ENCODE measurements at regions not wholly inside any gene's neighbourhood (a gene's known extent, or its start where the extent isn't known, plus 50 kb on each side); places are given as distances from the start of the nearest gene placed in this dataset.

DNA sequence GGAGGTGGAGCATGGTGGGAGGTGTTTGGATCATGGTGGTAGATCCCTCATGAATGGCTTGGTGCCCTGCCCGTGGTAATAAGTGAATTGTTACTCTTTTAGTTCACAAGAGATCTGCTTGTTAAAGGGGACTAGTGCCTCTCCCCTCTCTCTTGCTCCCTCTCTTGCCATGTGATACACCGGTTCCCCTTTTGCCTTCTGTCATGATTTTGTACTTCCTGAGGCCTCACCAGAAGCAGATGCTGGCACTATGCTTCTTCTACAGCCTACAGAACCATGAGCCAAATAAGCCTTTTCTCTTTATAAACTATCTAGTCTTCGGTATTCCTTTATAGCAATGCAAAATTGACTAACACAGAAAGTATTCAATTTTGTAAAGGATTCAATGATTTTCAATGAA, 817.1 kb downstream of the TLR4 start:
- CTCF ChIA-PET = no interaction called here
- no peak for FAIRE-seq
- 28% methylated on average over 3 of the region's 3 CpGs for WGBS (ENCODE audit: missing lambda C conversion rate)
- Histone ChIP-seq H3K4me2 (no peak overlapping the region), H3K4me1 (no peaks in the 10 kb centered on the region), H3K4me3 (no peak overlapping the region), H3K9me3 (no peaks in the 10 kb centered on the region), H3K27ac (no peak overlapping the region)
- ATAC-seq = no peak
- TF ChIP-seq, protein P1, sequence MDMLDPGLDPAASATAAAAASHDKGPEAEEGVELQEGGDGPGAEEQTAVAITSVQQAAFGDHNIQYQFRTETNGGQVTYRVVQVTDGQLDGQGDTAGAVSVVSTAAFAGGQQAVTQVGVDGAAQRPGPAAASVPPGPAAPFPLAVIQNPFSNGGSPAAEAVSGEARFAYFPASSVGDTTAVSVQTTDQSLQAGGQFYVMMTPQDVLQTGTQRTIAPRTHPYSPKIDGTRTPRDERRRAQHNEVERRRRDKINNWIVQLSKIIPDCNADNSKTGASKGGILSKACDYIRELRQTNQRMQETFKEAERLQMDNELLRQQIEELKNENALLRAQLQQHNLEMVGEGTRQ (IDR thresholded peaks at IDR 0.05) = no peak
- TF ChIP-seq, protein P2, sequence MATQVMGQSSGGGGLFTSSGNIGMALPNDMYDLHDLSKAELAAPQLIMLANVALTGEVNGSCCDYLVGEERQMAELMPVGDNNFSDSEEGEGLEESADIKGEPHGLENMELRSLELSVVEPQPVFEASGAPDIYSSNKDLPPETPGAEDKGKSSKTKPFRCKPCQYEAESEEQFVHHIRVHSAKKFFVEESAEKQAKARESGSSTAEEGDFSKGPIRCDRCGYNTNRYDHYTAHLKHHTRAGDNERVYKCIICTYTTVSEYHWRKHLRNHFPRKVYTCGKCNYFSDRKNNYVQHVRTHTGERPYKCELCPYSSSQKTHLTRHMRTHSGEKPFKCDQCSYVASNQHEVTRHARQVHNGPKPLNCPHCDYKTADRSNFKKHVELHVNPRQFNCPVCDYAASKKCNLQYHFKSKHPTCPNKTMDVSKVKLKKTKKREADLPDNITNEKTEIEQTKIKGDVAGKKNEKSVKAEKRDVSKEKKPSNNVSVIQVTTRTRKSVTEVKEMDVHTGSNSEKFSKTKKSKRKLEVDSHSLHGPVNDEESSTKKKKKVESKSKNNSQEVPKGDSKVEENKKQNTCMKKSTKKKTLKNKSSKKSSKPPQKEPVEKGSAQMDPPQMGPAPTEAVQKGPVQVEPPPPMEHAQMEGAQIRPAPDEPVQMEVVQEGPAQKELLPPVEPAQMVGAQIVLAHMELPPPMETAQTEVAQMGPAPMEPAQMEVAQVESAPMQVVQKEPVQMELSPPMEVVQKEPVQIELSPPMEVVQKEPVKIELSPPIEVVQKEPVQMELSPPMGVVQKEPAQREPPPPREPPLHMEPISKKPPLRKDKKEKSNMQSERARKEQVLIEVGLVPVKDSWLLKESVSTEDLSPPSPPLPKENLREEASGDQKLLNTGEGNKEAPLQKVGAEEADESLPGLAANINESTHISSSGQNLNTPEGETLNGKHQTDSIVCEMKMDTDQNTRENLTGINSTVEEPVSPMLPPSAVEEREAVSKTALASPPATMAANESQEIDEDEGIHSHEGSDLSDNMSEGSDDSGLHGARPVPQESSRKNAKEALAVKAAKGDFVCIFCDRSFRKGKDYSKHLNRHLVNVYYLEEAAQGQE (IDR thresholded peaks at IDR 0.05) = no peak
- TF ChIP-seq NR3C1 (IDR thresholded peaks at IDR 0.05) (no peak), HOXB5 (CRISPR knock-in tag; IDR thresholded peaks at IDR 0.05) (no peak), JUN (IDR thresholded peaks at IDR 0.05) (no peak), POLR2AphosphoS2 (conservative IDR thresholded peaks at IDR 0.05; ENCODE audit: low read length) (no peak), RFX5 (IDR thresholded peaks at IDR 0.05) (no peak), ZNF302 (CRISPR knock-in tag; IDR thresholded peaks at IDR 0.05) (no peak), RAD21 (conservative IDR thresholded peaks at IDR 0.05 in 1 of 2, IDR thresholded peaks at IDR 0.05 in 1 of 2) (no peak), SREBF2 (IDR thresholded peaks at IDR 0.05) (no peak), EHMT2 (IDR thresholded peaks at IDR 0.05; ENCODE audit: low read depth) (no peak), CBX8 (IDR thresholded peaks at IDR 0.05) (no peak)
- TF ChIP-seq, protein P3, sequence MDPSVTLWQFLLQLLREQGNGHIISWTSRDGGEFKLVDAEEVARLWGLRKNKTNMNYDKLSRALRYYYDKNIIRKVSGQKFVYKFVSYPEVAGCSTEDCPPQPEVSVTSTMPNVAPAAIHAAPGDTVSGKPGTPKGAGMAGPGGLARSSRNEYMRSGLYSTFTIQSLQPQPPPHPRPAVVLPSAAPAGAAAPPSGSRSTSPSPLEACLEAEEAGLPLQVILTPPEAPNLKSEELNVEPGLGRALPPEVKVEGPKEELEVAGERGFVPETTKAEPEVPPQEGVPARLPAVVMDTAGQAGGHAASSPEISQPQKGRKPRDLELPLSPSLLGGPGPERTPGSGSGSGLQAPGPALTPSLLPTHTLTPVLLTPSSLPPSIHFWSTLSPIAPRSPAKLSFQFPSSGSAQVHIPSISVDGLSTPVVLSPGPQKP (IDR thresholded peaks at IDR 0.05; ENCODE audit: low read depth, low read length) = no peak
- TF ChIP-seq, protein P4, sequence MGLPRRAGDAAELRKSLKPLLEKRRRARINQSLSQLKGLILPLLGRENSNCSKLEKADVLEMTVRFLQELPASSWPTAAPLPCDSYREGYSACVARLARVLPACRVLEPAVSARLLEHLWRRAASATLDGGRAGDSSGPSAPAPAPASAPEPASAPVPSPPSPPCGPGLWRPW (IDR thresholded peaks at IDR 0.05) = no peak
- no peak for DNase-seq (ENCODE audit: low read depth in 1 of 2, low spot score in 1 of 2)
- POLR2A ChIA-PET = no interaction called here

DNA sequence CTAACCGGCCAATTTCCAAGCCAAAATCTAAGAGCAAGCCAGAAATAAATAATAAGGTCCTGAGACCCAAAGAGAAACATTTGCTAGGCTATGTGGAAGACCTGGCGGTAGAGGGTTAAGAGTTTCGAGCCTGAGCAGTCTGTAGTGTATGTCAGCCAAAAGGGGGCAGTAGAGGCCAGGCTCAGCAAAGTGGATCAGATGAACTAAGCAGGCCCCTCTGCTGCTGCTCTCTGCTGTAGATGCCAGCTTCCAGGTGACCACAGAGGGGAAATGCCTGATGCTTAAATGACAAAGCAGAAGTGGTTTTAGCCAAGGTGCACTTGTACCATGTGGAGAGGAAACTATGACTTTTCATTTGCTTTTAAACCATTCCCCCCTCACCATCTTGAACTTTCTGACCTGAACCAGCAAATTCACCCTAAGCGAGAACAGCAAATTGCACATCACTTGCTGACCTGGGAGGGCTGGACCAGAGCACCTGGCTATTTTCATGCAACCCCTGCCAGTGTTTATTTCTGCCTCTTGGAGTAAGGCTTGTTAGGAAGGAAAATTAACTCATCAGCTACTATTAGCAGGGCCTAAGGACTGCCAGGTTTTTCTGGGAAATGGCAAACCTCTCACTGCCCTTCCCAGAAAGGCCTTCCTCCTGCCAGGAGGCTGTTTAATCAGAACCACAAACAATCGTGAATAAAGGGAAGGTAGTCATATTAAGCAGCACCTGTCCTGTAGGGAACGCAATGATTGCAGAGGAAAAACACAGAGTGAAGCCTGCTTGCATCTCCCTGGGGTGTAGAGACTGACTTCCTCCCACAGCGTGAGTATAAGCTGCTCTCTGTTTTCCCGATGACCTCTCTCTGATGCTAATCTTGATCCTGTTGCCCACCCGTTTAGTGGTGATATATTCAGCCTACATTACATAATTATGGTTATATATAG, 818.2 kb downstream of the TLR4 start:
- WGBS (ENCODE audit: missing lambda C conversion rate) = 44% methylated on average over 9 of the region's 9 CpGs
- CTCF ChIA-PET = no interaction called here
- ATAC-seq (peak; percentile 82 to 90), DNase-seq (ENCODE audit: low read depth in 1 of 2, low spot score in 1 of 2) (peak; percentile 20 to 56), FAIRE-seq (no peak)
- no peaks in the 10 kb centered on the region for H3K4me1 ChIP-seq
- POLR2A ChIA-PET = no interaction called here
- H3K4me3 ChIP-seq = no peak overlapping the region
- TF ChIP-seq MAFK (IDR thresholded peaks at IDR 0.05; ENCODE audit: partially characterized antibody) (no peak), SMC3 (IDR thresholded peaks at IDR 0.05) (peak; percentile 59), TFCP2L1 (CRISPR knock-in tag; IDR thresholded peaks at IDR 0.05) (no peak), RAD21 (conservative IDR thresholded peaks at IDR 0.05 in 1 of 2, IDR thresholded peaks at IDR 0.05 in 1 of 2) (peak; percentile 65 to 76)
- TF ChIP-seq, protein P5, sequence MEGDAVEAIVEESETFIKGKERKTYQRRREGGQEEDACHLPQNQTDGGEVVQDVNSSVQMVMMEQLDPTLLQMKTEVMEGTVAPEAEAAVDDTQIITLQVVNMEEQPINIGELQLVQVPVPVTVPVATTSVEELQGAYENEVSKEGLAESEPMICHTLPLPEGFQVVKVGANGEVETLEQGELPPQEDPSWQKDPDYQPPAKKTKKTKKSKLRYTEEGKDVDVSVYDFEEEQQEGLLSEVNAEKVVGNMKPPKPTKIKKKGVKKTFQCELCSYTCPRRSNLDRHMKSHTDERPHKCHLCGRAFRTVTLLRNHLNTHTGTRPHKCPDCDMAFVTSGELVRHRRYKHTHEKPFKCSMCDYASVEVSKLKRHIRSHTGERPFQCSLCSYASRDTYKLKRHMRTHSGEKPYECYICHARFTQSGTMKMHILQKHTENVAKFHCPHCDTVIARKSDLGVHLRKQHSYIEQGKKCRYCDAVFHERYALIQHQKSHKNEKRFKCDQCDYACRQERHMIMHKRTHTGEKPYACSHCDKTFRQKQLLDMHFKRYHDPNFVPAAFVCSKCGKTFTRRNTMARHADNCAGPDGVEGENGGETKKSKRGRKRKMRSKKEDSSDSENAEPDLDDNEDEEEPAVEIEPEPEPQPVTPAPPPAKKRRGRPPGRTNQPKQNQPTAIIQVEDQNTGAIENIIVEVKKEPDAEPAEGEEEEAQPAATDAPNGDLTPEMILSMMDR (IDR thresholded peaks at IDR 0.05) = peak; percentile 50
- TF ChIP-seq, protein P1 (IDR thresholded peaks at IDR 0.05) = no peak
- no peak overlapping the region for H3K27ac ChIP-seq
- no peaks in the 10 kb centered on the region for H3K9me3 ChIP-seq
- H3K4me2 ChIP-seq = no peak overlapping the region

All from A549 (cell line).